Peyer's patch (tissue), 4 donors: ENCODE measurements at regions not wholly inside any gene's neighbourhood (a gene's known extent, or its start where the extent isn't known, plus 50 kb on each side); places are given as distances from the start of the nearest gene placed in this dataset.

ENCODE experiments used
- DNase-seq, 3 donors: peaks; one replicate each; pipeline ENCODE4 v3.0.0-alpha.2; 2017 to 2019
- H3K27ac ChIP-seq, 4 donors: fragments of 200-600 bp; sonication (generic); one replicate each; pipeline ENCODE4 v1.5.1; 2016 to 2019
- H3K27me3 ChIP-seq, 2 donors: fragments of 200-600 bp; sonication (generic); one replicate each; pipeline ENCODE4 v1.5.1; 2019
- H3K36me3 ChIP-seq, 3 donors: fragments of 200-600 bp; sonication (generic); one replicate each; pipeline ENCODE4 v1.5.1; 2016 to 2019
- H3K4me1 ChIP-seq, 4 donors: fragments of 200-600 bp; sonication (generic); one replicate each; pipeline ENCODE4 v1.5.1; 2016 to 2019
- H3K4me3 ChIP-seq, 4 donors: fragments of 200-600 bp; sonication (generic); 1 replicate in 3 of 4; 2 replicates in 1 of 4; pipeline ENCODE4 v1.5.1; 2016 to 2019; ENCODE audit warnings: mild to moderate bottlenecking in 1 of 4
- H3K9me3 ChIP-seq, 4 donors: fragments of 200-600 bp; sonication (generic); one replicate each; pipeline ENCODE4 v1.5.1; 2016 to 2019; ENCODE audit warnings: mild to moderate bottlenecking in 1 of 4
- CTCF ChIP-seq, 6 experiments: fragments of 450-650 bp in 4 of 6; fragments of 200-600 bp in 2 of 6; sonication (generic) in 1 of 6; IDR thresholded peaks; one replicate each; pipeline ENCODE4 v1.5.1; 2017 to 2019; ENCODE audit warnings: antibody characterized with exemption in 6 of 6, mild to moderate bottlenecking in 3 of 6, moderate library complexity in 1 of 6
- POLR2A ChIP-seq, 2 donors: fragments of 450-650 bp; IDR thresholded peaks; one replicate each; pipeline ENCODE4 v1.5.1; 2017; ENCODE audit warnings: antibody characterized with exemption in 2 of 2, mild to moderate bottlenecking in 2 of 2, moderate library complexity in 2 of 2

- Histone ChIP-seq H3K4me1 (no peaks in the 10 kb centered on the region), H3K36me3 (no peaks in the 10 kb centered on the region), H3K9me3 (no peaks in the 10 kb centered on the region), H3K27me3 (no peaks in the 10 kb centered on the region), H3K27ac (no peak overlapping the region), H3K4me3 (no peak overlapping the region)
- no peak for DNase-seq
- TF ChIP-seq POLR2A (IDR thresholded peaks at IDR 0.05): no peak
- TF ChIP-seq CTCF (IDR thresholded peaks at IDR 0.05): no peak
These were observed 109.8 kb upstream of the GULP1 start for GRCh38 chr2:188181884-188182283.

DNA sequence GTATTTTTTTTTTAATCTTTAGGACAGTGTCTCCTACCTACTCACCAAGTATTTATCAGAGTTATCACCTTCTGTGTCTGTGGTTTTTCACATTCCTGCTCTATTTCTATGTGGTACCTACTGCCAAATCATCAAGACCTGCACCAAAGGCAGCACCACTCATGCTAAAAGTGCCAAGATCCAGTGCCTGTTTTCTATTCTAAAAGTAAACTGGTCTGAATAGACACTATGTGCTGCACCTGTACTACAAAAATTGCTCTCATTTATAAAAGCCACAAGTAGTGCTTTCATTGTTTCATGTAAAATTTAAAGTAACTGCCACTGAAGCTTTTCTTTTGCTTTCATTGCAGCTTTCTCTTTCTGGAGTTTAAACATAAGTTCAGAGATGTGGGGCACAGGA, 103.9 kb upstream of the GULP1 start:
- no peak for DNase-seq
- TF ChIP-seq CTCF (IDR thresholded peaks at IDR 0.05) (no peak), POLR2A (IDR thresholded peaks at IDR 0.05) (no peak)
- H3K9me3 ChIP-seq: no peaks in the 10 kb centered on the region

DNA sequence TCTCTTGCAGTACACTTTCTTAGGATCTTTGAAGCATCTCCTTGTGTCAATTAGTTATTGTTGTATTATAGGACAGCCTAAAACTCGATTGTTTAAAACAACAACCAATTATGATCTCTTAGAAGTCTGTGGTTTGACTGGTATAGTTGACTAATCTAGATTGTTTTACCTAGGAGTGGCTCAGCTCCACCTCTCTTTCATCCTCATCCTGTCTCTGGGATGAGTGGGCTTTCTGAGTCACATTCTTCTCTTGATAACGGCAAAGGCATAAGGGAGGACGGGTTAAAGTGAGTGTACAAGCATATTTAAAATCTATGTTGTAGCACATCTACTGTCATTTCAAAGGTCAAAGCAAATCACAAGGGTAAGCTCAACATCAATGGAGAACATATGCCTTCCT, 102.3 kb upstream of the GULP1 start:
- H3K4me1 ChIP-seq: no peaks in the 10 kb centered on the region
- no peaks in the 10 kb centered on the region for H3K36me3 ChIP-seq
- H3K4me3 ChIP-seq: no peak overlapping the region
- TF ChIP-seq CTCF (IDR thresholded peaks at IDR 0.05) (no peak), POLR2A (IDR thresholded peaks at IDR 0.05) (no peak)
- no peaks in the 10 kb centered on the region for H3K9me3 ChIP-seq
- no peak overlapping the region for H3K27ac ChIP-seq
- DNase-seq: no peak
- H3K27me3 ChIP-seq: no peaks in the 10 kb centered on the region

More for the DNA sequence above, 103.9 kb upstream of the GULP1 start:
- Histone ChIP-seq H3K27me3 (no peaks in the 10 kb centered on the region), H3K4me3 (no peak overlapping the region), H3K27ac (no peak overlapping the region), H3K4me1 (no peaks in the 10 kb centered on the region), H3K36me3 (no peaks in the 10 kb centered on the region)

GRCh38 chr2:188193230-188193629, 98.4 kb upstream of the GULP1 start:
- no peak overlapping the region for H3K4me3 ChIP-seq
- no peak overlapping the region for H3K27ac ChIP-seq
- no peaks in the 10 kb centered on the region for H3K4me1 ChIP-seq
- H3K27me3 ChIP-seq: no peaks in the 10 kb centered on the region
- no peaks in the 10 kb centered on the region for H3K36me3 ChIP-seq
- no peak for DNase-seq
- TF ChIP-seq CTCF (IDR thresholded peaks at IDR 0.05): no peak
- TF ChIP-seq POLR2A (IDR thresholded peaks at IDR 0.05): no peak
- H3K9me3 ChIP-seq: no peaks in the 10 kb centered on the region

DNA sequence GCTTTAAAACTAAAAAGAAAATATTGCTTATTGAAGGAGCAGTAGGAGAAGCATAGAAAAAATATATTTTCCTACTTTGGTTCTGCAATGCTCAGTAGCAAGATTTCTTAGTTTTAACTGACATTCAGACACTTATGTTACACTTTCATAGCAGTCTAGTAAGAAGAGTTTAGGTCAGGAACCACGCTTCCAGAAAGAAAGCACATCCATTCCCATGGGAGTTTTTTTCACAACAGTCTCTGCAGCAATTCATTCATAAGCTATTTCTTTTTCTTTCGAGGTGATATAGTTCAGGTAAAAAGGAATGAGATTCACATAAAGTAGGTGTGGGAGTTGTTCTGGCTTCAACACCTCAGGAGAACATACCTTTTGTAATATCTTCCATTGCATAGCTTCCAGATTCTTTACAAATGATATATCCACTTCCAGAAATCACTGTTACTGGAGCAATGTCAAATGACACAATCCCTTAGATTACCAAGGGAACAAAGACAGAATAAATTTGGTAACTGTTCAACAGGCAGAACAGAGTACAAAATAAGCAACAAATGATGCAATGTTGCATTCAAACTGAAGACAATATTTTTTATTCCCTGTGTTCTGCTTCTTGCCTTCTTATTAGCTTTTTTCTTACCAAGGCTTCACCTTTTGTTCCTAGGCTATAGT, 95.2 kb upstream of the GULP1 start:
- Histone ChIP-seq H3K9me3 (no peaks in the 10 kb centered on the region), H3K36me3 (no peaks in the 10 kb centered on the region), H3K4me3 (no peak overlapping the region), H3K4me1 (no peaks in the 10 kb centered on the region), H3K27me3 (no peaks in the 10 kb centered on the region), H3K27ac (no peak overlapping the region)
- DNase-seq: no peak
- TF ChIP-seq POLR2A (IDR thresholded peaks at IDR 0.05) (no peak), CTCF (IDR thresholded peaks at IDR 0.05) (no peak)

GRCh38 chr2:188199716-188200128, 92.0 kb upstream of the GULP1 start:
- Histone ChIP-seq H3K9me3 (no peaks in the 10 kb centered on the region), H3K36me3 (no peaks in the 10 kb centered on the region), H3K27me3 (no peaks in the 10 kb centered on the region), H3K4me3 (no peak overlapping the region), H3K4me1 (no peaks in the 10 kb centered on the region), H3K27ac (no peak overlapping the region)
- TF ChIP-seq POLR2A (IDR thresholded peaks at IDR 0.05) (no peak), CTCF (IDR thresholded peaks at IDR 0.05) (no peak)
- DNase-seq: no peak
